ENCODE measurements at regions not wholly inside any gene's neighbourhood (a gene's known extent, or its start where the extent isn't known, plus 50 kb on each side); places are given as distances from the start of the nearest gene placed in this dataset.

- H3K4me1 ChIP-seq (ENCODE audit: control insufficient read depth in 1 of 2, insufficient read depth in 2 of 2, low read depth in 1 of 2, low read length in 1 of 2): peaks cover 0 to 6% of the 10 kb centered on the region in 2 experiments; a peak in 2 of 4 replicates
- H2AFZ ChIP-seq (ENCODE audit: low read depth): no peak overlapping the region
- no peak overlapping the region for H3K4me3 ChIP-seq (ENCODE audit: low read depth in 2 of 2, low read length in 1 of 2)
- H3K27me3 ChIP-seq (ENCODE audit: insufficient read depth): 0 out of 2 replicates have a peak, but pooled peaks cover 5% of the 10 kb centered on the region
- peak; percentile 38 for DNase-seq
- H3K79me2 ChIP-seq (ENCODE audit: insufficient read depth): no peaks in the 10 kb centered on the region
- no peaks in the 10 kb centered on the region for H3K9me2 ChIP-seq
- WGBS (ENCODE audit: low lambda C conversion rate): 30% methylated on average over 7 of the region's 7 CpGs
- no peaks in the 10 kb centered on the region for H3K36me3 ChIP-seq (replicated peaks in 1 of 2; ENCODE audit: control insufficient read depth in 1 of 2, insufficient read depth in 2 of 2, low read length in 1 of 2)
- no peaks in the 10 kb centered on the region for H4K20me1 ChIP-seq (ENCODE audit: insufficient read depth)
- CTCF ChIA-PET: no interaction called here
- no peak overlapping the region for H3K4me2 ChIP-seq
- H3K27ac ChIP-seq (ENCODE audit: low read depth in 2 of 2, low read length in 1 of 2): peak overlapping the region in 1 of 2 experiments; percentile 61; a peak in 1 of 4 replicates
- POLR2A ChIA-PET: no interaction called here
- H3K9ac ChIP-seq: no peak overlapping the region
- H3K9me3 ChIP-seq: no peaks in the 10 kb centered on the region
- no peaks in the 10 kb centered on the region for H3F3A ChIP-seq (replicated peaks; ENCODE audit: insufficient read depth)
- TF ChIP-seq CHD2 (IDR thresholded peaks at IDR 0.05; ENCODE audit: low read length, partially characterized antibody): peak; percentile 61
- no peak for TF ChIP-seq IRF3 (IDR thresholded peaks at IDR 0.05; ENCODE audit: low read depth, low read length)
- TF ChIP-seq GATA2 (CRISPR knock-in tag; IDR thresholded peaks at IDR 0.05): peak; percentile 65; the same call in 1 of the 2 replicates
- TF ChIP-seq FOSL2 (IDR thresholded peaks at IDR 0.05; ENCODE audit: borderline replicate concordance, low read depth): no peak
- no peak for TF ChIP-seq RXRA (IDR thresholded peaks at IDR 0.05; ENCODE audit: borderline replicate concordance, low read depth)
- TF ChIP-seq MXI1 (IDR thresholded peaks at IDR 0.05; ENCODE audit: low read depth, low read length): 0 out of 2 replicates have a peak, but pooled peaks have one; percentile 34
- TF ChIP-seq, protein P1, sequence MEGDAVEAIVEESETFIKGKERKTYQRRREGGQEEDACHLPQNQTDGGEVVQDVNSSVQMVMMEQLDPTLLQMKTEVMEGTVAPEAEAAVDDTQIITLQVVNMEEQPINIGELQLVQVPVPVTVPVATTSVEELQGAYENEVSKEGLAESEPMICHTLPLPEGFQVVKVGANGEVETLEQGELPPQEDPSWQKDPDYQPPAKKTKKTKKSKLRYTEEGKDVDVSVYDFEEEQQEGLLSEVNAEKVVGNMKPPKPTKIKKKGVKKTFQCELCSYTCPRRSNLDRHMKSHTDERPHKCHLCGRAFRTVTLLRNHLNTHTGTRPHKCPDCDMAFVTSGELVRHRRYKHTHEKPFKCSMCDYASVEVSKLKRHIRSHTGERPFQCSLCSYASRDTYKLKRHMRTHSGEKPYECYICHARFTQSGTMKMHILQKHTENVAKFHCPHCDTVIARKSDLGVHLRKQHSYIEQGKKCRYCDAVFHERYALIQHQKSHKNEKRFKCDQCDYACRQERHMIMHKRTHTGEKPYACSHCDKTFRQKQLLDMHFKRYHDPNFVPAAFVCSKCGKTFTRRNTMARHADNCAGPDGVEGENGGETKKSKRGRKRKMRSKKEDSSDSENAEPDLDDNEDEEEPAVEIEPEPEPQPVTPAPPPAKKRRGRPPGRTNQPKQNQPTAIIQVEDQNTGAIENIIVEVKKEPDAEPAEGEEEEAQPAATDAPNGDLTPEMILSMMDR (IDR thresholded peaks at IDR 0.05): no peak
- TF ChIP-seq, protein P2, sequence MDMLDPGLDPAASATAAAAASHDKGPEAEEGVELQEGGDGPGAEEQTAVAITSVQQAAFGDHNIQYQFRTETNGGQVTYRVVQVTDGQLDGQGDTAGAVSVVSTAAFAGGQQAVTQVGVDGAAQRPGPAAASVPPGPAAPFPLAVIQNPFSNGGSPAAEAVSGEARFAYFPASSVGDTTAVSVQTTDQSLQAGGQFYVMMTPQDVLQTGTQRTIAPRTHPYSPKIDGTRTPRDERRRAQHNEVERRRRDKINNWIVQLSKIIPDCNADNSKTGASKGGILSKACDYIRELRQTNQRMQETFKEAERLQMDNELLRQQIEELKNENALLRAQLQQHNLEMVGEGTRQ (IDR thresholded peaks at IDR 0.05; ENCODE audit: borderline replicate concordance, low read depth, low read length): no peak
- TF ChIP-seq MEF2A (IDR thresholded peaks at IDR 0.05; ENCODE audit: borderline replicate concordance, low read depth): no peak
- TF ChIP-seq REST (IDR thresholded peaks at IDR 0.05; ENCODE audit: low read depth, low read length): no peak
- TF ChIP-seq TAF1 (IDR thresholded peaks at IDR 0.05; ENCODE audit: borderline replicate concordance, low read depth, low read length): no peak
- TF ChIP-seq, protein P3, sequence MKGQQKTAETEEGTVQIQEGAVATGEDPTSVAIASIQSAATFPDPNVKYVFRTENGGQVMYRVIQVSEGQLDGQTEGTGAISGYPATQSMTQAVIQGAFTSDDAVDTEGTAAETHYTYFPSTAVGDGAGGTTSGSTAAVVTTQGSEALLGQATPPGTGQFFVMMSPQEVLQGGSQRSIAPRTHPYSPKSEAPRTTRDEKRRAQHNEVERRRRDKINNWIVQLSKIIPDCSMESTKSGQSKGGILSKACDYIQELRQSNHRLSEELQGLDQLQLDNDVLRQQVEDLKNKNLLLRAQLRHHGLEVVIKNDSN (IDR thresholded peaks at IDR 0.05; ENCODE audit: borderline replicate concordance, low read depth): no peak
- TF ChIP-seq FOXM1 (IDR thresholded peaks at IDR 0.05; ENCODE audit: low read depth): no peak
- TF ChIP-seq SIN3A (IDR thresholded peaks at IDR 0.05; ENCODE audit: borderline replicate concordance, low read depth, low read length): no peak
- no peak for TF ChIP-seq SMC3 (IDR thresholded peaks at IDR 0.05; ENCODE audit: low read depth, low read length)
- peak; percentile 94 for TF ChIP-seq RCOR1 (IDR thresholded peaks at IDR 0.05; ENCODE audit: low read length)
- TF ChIP-seq JUND (IDR thresholded peaks at IDR 0.05): no peak
- no peak for TF ChIP-seq YY1 (IDR thresholded peaks at IDR 0.05; ENCODE audit: low read depth)
- no peak for TF ChIP-seq TEAD4 (IDR thresholded peaks at IDR 0.05; ENCODE audit: borderline replicate concordance, insufficient read depth)
- no peak for TF ChIP-seq ZBTB33 (IDR thresholded peaks at IDR 0.05; ENCODE audit: borderline replicate concordance, low read depth)
- peak in 1 of 2 experiments; percentile 91; a peak in 2 of 4 replicates for TF ChIP-seq EP300 (IDR thresholded peaks at IDR 0.05; ENCODE audit: borderline replicate concordance in 1 of 2, low read depth in 1 of 2, low read length in 1 of 2)
- 0 out of 2 replicates have a peak, but pooled peaks have one; percentile 28 for TF ChIP-seq RAD21 (IDR thresholded peaks at IDR 0.05; ENCODE audit: low read length)
- no peak; the same call in 1 of the 2 replicates for TF ChIP-seq POLR2AphosphoS5 (IDR thresholded peaks at IDR 0.05; ENCODE audit: low read depth, low read length)
- no peak for TF ChIP-seq FOXJ3 (CRISPR knock-in tag; IDR thresholded peaks at IDR 0.05)
Observed at GRCh38 chr15:57806003-57806402, 99.5 kb downstream of the POLR2M start.

All from SK-N-SH (cell line).